GM12878 (cell line): ENCODE measurements at regions not wholly inside any gene's neighbourhood (a gene's known extent, or its start where the extent isn't known, plus 50 kb on each side); places are given as distances from the start of the nearest gene placed in this dataset.

Experiments
- ATAC-seq: fragments of 200-7000 bp; cut with Tn5 transposase; 3 replicates; pipeline ENCODE4 v1.9.1; 2020; ENCODE audit warnings: mild to moderate bottlenecking, moderate library complexity
- BruUV-seq: library from RNA; stranded (reverse); fragments of 400-500 nt; replicated peaks from 2 replicates; lab custom pipeline; 2021; lab: Mats Ljungman, UMichigan
- CTCF ChIA-PET: fragments of 300-600 bp; sonication (Branson Sonifier 250); formaldehyde crosslinking; extraction: SDS; loops from one replicate; lab custom pipeline; 2021; ENCODE audit warnings: inconsistent platforms; lab: Yijun Ruan, JAX
- POLR2A ChIA-PET: fragments of 350-600 bp; formaldehyde crosslinking; extraction: SDS; loops from one replicate; lab custom pipeline; 2021; ENCODE audit warnings: inconsistent platforms; lab: Charles Lee
- RAD21 ChIA-PET: fragments of 300-600 bp; sonication (Branson Sonifier 250); formaldehyde crosslinking; loops from one replicate; lab custom pipeline; 2023; ENCODE audit warnings: antibody characterized with exemption; ENCODE audit not compliant: unreplicated experiment; lab: Charles Lee
- SMC1A ChIA-PET: fragments of 300-600 bp; sonication (Branson Sonifier 250); formaldehyde crosslinking; loops from one replicate; lab custom pipeline; 2023; ENCODE audit not compliant: unreplicated experiment, uncharacterized antibody; lab: Charles Lee
- DNase-seq: peaks from one replicate; pipeline ENCODE4 v3.0.0-alpha.2; 2011; ENCODE audit warnings: low read depth, low spot score
- FAIRE-seq: peaks from 3 replicates; lab custom pipeline; 2011; peaks lifted over from hg19 to GRCh38; lab: Jason Lieb, UNC
- H2AFZ ChIP-seq: 2 replicates; pipeline ENCODE4 v1.6.0; 2011; ENCODE audit warnings: low read depth, low read length, control low read depth; ENCODE audit not compliant: control insufficient read depth
- H3K27ac ChIP-seq: 2 replicates; pipeline ENCODE4 v1.5.1; 2011; ENCODE audit warnings: control low read depth; ENCODE audit not compliant: control insufficient read depth, insufficient read depth
- H3K27me3 ChIP-seq, 2 experiments: replicated peaks in 1 of 2; 2 replicates each; pipeline versions ENCODE4 v1.6.0 to v1.6.1; 2011; ENCODE audit warnings: low read length in 1 of 2; ENCODE audit not compliant: control insufficient read depth in 2 of 2, insufficient read depth in 2 of 2
- H3K36me3 ChIP-seq, 2 experiments: 2 replicates each; pipeline ENCODE4 v1.5.1; 2011; ENCODE audit warnings: low read length in 1 of 2; ENCODE audit not compliant: control insufficient read depth in 2 of 2, insufficient read depth in 2 of 2
- H3K4me1 ChIP-seq: 2 replicates; pipeline ENCODE4 v1.6.1; 2011; ENCODE audit warnings: mild to moderate bottlenecking, low read length, moderate library complexity, mixed read lengths; ENCODE audit not compliant: control insufficient read depth, insufficient read depth
- H3K4me2 ChIP-seq: 2 replicates; pipeline ENCODE4 v1.6.0; 2011; ENCODE audit warnings: control low read depth; ENCODE audit not compliant: control insufficient read depth, insufficient read depth
- H3K4me3 ChIP-seq: fragments of 200-600 bp; sonication (generic); 2 replicates; pipeline ENCODE4 v1.5.1; 2016
- H3K79me2 ChIP-seq: 2 replicates; pipeline ENCODE4 v1.6.0; 2011; ENCODE audit warnings: low read length; ENCODE audit not compliant: control insufficient read depth, insufficient read depth
- H3K9ac ChIP-seq: 2 replicates; pipeline ENCODE4 v1.8.0; 2011; ENCODE audit warnings: low read length, control low read depth, mixed read lengths; ENCODE audit not compliant: control insufficient read depth, insufficient read depth
- H3K9me3 ChIP-seq: replicated peaks from 3 replicates; pipeline ENCODE4 v1.5.1; 2011; ENCODE audit warnings: mild to moderate bottlenecking, low read length; ENCODE audit not compliant: control insufficient read depth, insufficient read depth
- H4K20me1 ChIP-seq: 2 replicates; pipeline ENCODE4 v1.6.0; 2011; ENCODE audit not compliant: control insufficient read depth, insufficient read depth
- CBX3 ChIP-seq: fragments of 200-600 bp; sonication (generic); IDR thresholded peaks from 2 replicates; pipeline ENCODE4 v1.6.1; 2016; ENCODE audit warnings: low read depth, borderline replicate concordance
- CHD1 ChIP-seq: IDR thresholded peaks from 2 replicates; pipeline ENCODE4 v1.6.1; 2012; ENCODE audit warnings: low read depth, low read length, improper control_type of control experiment
- CREM ChIP-seq: IDR thresholded peaks from 2 replicates; pipeline ENCODE4 v1.6.1; 2014; ENCODE audit warnings: antibody characterized with exemption, low read depth
- EP300 ChIP-seq, 2 experiments: fragments of 150-350 bp in 1 of 2; IDR thresholded peaks; 2 replicates each; pipeline ENCODE4 v1.6.1; 2011 to 2012; ENCODE audit warnings: low read depth in 2 of 2, low read length in 2 of 2, borderline replicate concordance in 1 of 2, improper control_type of control experiment in 1 of 2, inconsistent platforms in 1 of 2; ENCODE audit not compliant: control insufficient read depth in 1 of 2
- IKZF1 ChIP-seq: fragments of 450-650 bp; conservative IDR thresholded peaks from 2 replicates; pipeline ENCODE4 v1.6.1; 2017; ENCODE audit warnings: antibody characterized with exemption, mild to moderate bottlenecking
- IRF3 ChIP-seq: fragments of 450-650 bp; IDR thresholded peaks from 2 replicates; pipeline ENCODE4 v1.6.1; 2014; ENCODE audit warnings: mild to moderate bottlenecking
- MEF2A ChIP-seq: IDR thresholded peaks from 2 replicates; pipeline ENCODE4 v1.6.1; 2011; ENCODE audit warnings: low read depth, mild to moderate bottlenecking, low read length, moderate library complexity; ENCODE audit not compliant: insufficient read depth
- SMARCA5 ChIP-seq: fragments of 450-650 bp; IDR thresholded peaks from 2 replicates; pipeline ENCODE4 v1.6.1; 2017; ENCODE audit warnings: mild to moderate bottlenecking
- ZNF217 ChIP-seq: fragments of 450-650 bp; IDR thresholded peaks from 2 replicates; pipeline ENCODE4 v1.6.1; 2017; ENCODE audit warnings: antibody characterized with exemption, mild to moderate bottlenecking
- WGBS: methylation state at CpG from one replicate; pipeline ENCODE4 v1.1.6; 2016; ENCODE audit warnings: low lambda C conversion rate; ENCODE audit not compliant: insufficient replicate concordance, insufficient coverage; ENCODE audit errors: missing lambda C conversion rate; 5-methylcytosine and 5-hydroxymethylcytosine counted together
- in situ Hi-C: fragments of 300-500 bp; cut with MboI; formaldehyde crosslinking; loops from 9 replicates; pipeline ENCODE4 v1.14.3; 2018; ENCODE audit warnings: mixed read lengths
- intact Hi-C: fragments of 100-400 bp; cut with micrococcal nuclease; formaldehyde crosslinking; loops from one replicate; pipeline ENCODE4 v1.14.2; 2022; ENCODE audit not compliant: unreplicated experiment

GRCh38 chr14:65303899-65304222 lies 108.7 kb upstream of the FUT8 start:
- ChIA-PET POLR2A (interaction anchor here (0.6 to 12.3 kb wide), 10 partner anchors 12 to 110 kb away, joined by 3 to 223 read pairs (median 4); no protein-coding TSS in a partner anchor), RAD21 (interaction anchor here (0.7 to 11.2 kb wide), 19 partner anchors 8 to 520 kb away, joined by 3 to 272 read pairs (median 5); partner anchors contain the start of gene FUT8), SMC1A (interaction anchor here (0.6 to 17.0 kb wide), 17 partner anchors 9 to 521 kb away, joined by 3 to 391 read pairs (median 6); partner anchors contain the start of gene FUT8), CTCF (interaction anchor here (0.8 to 6.3 kb wide), 7 partner anchors 12 to 134 kb away, joined by 3 to 63 read pairs (median 35); partner anchors contain the start of gene FUT8)
- Histone ChIP-seq H3K79me2 (peaks cover 44% of the 10 kb centered on the region), H3K4me1 (peaks cover 45% of the 10 kb centered on the region), H3K27me3 (no peaks in the 10 kb centered on the region), H3K36me3 (no peaks in the 10 kb centered on the region), H3K27ac (peak overlapping the region; percentile 96), H4K20me1 (no peaks in the 10 kb centered on the region), H2AFZ (no peak overlapping the region; the same call in 1 of the 2 replicates), H3K9ac (peak overlapping the region; percentile 69), H3K4me2 (peak overlapping the region; percentile 83), H3K4me3 (peak overlapping the region; percentile 54), H3K9me3 (peaks cover 4% of the 10 kb centered on the region; the same call in 2 of the 3 replicates)
- no peak for FAIRE-seq
- WGBS, result under 1% methylated on average over 6 of the region's 6 CpGs
- DNase-seq, result no peak
- in situ Hi-C loops (no loop called here), intact Hi-C loops (loop anchor here (1.0 to 5.0 kb wide), 5 partner anchors 17 to 137 kb away; partner anchors contain the start of gene FUT8)
- TF ChIP-seq IRF3 (no peak), CHD1 (no peak), EP300 (IDR thresholded peaks at IDR 0.05; ENCODE audit: borderline replicate concordance in 1 of 2, control insufficient read depth in 1 of 2, low read depth in 2 of 2, low read length in 2 of 2) (0 out of 4 replicates have a peak, but pooled peaks of 1 of the 2 experiments have one; percentile 7), CREM (peak; percentile 4; the same call in 1 of the 2 replicates), IKZF1 (0 out of 2 replicates have a peak, but pooled peaks have one; percentile 27), SMARCA5 (0 out of 2 replicates have a peak, but pooled peaks have one; percentile 51), MEF2A (0 out of 2 replicates have a peak, but pooled peaks have one; percentile 9), CBX3 (no peak), ZNF217 (no peak)
- ATAC-seq, result peak; percentile 2
- BruUV-seq, result no TSS peak
